A673 (cell line): ENCODE measurements at regions not wholly inside any gene's neighbourhood (a gene's known extent, or its start where the extent isn't known, plus 50 kb on each side); places are given as distances from the start of the nearest gene placed in this dataset.

Experiments used
- BruUV-seq: library from RNA; stranded (reverse); fragments of 400-500 nt; replicated peaks from 2 replicates; lab custom pipeline; 2021; lab: Mats Ljungman, UMichigan
- CTCF ChIA-PET: fragments of 300-600 bp; sonication (Branson Sonifier 250); formaldehyde crosslinking; loops from one replicate; lab custom pipeline; 2022; ENCODE audit warnings: antibody characterized with exemption; lab: Charles Lee
- POLR2A ChIA-PET: fragments of 300-600 bp; sonication (Branson Sonifier 250); formaldehyde crosslinking; loops from one replicate; lab custom pipeline; 2022; ENCODE audit warnings: antibody characterized with exemption; ENCODE audit not compliant: low non-redundant PET; lab: Charles Lee
- DNase-seq: peaks from one replicate; pipeline ENCODE4 v3.0.0-alpha.2; 2015; ENCODE audit warnings: low spot score
- H3K27ac ChIP-seq: fragments of 200-600 bp; sonication (generic); 2 replicates; pipeline ENCODE4 v1.5.1; 2016; ENCODE audit warnings: mixed run types, low read depth, mild to moderate bottlenecking, mixed read lengths, antibody characterized with exemption, low read length; ENCODE audit not compliant: poor library complexity, severe bottlenecking
- H3K27me3 ChIP-seq: fragments of 200-600 bp; sonication (generic); replicated peaks from 2 replicates; pipeline ENCODE4 v1.6.1; 2017; ENCODE audit warnings: mixed run types, low read depth, mild to moderate bottlenecking, mixed read lengths, antibody characterized with exemption, low read length; ENCODE audit not compliant: insufficient read depth, poor library complexity
- H3K36me3 ChIP-seq: fragments of 200-600 bp; sonication (generic); 2 replicates; pipeline ENCODE4 v1.6.1; 2016; ENCODE audit warnings: mixed run types, mild to moderate bottlenecking, mixed read lengths, antibody characterized with exemption, low read length; ENCODE audit not compliant: insufficient read depth, poor library complexity, severe bottlenecking
- H3K4me1 ChIP-seq: fragments of 200-600 bp; sonication (generic); 2 replicates; pipeline ENCODE4 v1.6.1; 2017; ENCODE audit warnings: mixed run types, mild to moderate bottlenecking, mixed read lengths, antibody characterized with exemption, low read length; ENCODE audit not compliant: insufficient read depth, poor library complexity, severe bottlenecking
- H3K4me3 ChIP-seq: fragments of 200-600 bp; sonication (generic); 2 replicates; pipeline ENCODE4 v1.5.1; 2016; ENCODE audit warnings: low read depth, mixed run types, mild to moderate bottlenecking, mixed read lengths, low read length; ENCODE audit not compliant: poor library complexity, severe bottlenecking
- H3K9me3 ChIP-seq: fragments of 200-600 bp; sonication (generic); 2 replicates; pipeline ENCODE4 v1.6.1; 2016; ENCODE audit warnings: mixed run types, low read depth, mild to moderate bottlenecking, mixed read lengths, antibody characterized with exemption, low read length; ENCODE audit not compliant: poor library complexity, severe bottlenecking
- CTCF ChIP-seq: fragments of 300-800, 200-600 bp; sonication (generic); conservative IDR thresholded peaks from 2 replicates; pipeline ENCODE4 v1.5.1; 2017; ENCODE audit warnings: low read depth, mild to moderate bottlenecking, antibody characterized with exemption, low read length, moderate library complexity, mixed read lengths
- EZH2 ChIP-seq: fragments of 200-600 bp; sonication (generic); IDR thresholded peaks from 2 replicates; pipeline ENCODE4 v1.6.1; 2017; ENCODE audit warnings: borderline replicate concordance, low read depth, mild to moderate bottlenecking, mixed read lengths, antibody characterized with exemption, low read length; ENCODE audit not compliant: poor library complexity, severe bottlenecking
- intact Hi-C: fragments of 100-400 bp; cut with micrococcal nuclease; formaldehyde crosslinking; loops from one replicate; pipeline ENCODE4 v1.10.0; 2022; ENCODE audit not compliant: unreplicated experiment

GRCh38 chr13:31051999-31052398 is 109.7 kb downstream of the HSPH1 start:
- ChIA-PET CTCF (no interaction called here), POLR2A (no interaction called here)
- BruUV-seq, result no TSS peak

GRCh38 chr13:31050486-31051400 is 111.0 kb downstream of the HSPH1 start:
- H3K4me1 ChIP-seq, result peaks cover 21% of the 10 kb centered on the region
- peak; percentile 23; the same call in 1 of the 2 replicates for TF ChIP-seq CTCF
- no peak for TF ChIP-seq EZH2
- ChIA-PET POLR2A (no interaction called here), CTCF (interaction anchor here (0.6 kb wide), 1 partner anchor 56 kb away, joined by 9 read pairs; no protein-coding TSS in a partner anchor)
- no peak overlapping the region for H3K4me3 ChIP-seq
- peak; percentile 22 for DNase-seq
- H3K27ac ChIP-seq, result no peak overlapping the region
- no peaks in the 10 kb centered on the region for H3K9me3 ChIP-seq
- no TSS peak for BruUV-seq
- H3K27me3 ChIP-seq, result no peaks in the 10 kb centered on the region
- H3K36me3 ChIP-seq, result no peaks in the 10 kb centered on the region
- intact Hi-C loops, result no loop called here

More at GRCh38 chr13:31051999-31052398, 109.7 kb downstream of the HSPH1 start:
- Histone ChIP-seq H3K36me3 (no peaks in the 10 kb centered on the region), H3K27me3 (no peaks in the 10 kb centered on the region), H3K9me3 (no peaks in the 10 kb centered on the region), H3K27ac (no peak overlapping the region), H3K4me1 (peaks cover 9% of the 10 kb centered on the region), H3K4me3 (no peak overlapping the region)
- TF ChIP-seq CTCF (peak; percentile 31; the same call in 1 of the 2 replicates), EZH2 (no peak)
- intact Hi-C loops, result no loop called here
- peak; percentile 19 for DNase-seq

- no TSS peak for BruUV-seq
- CTCF ChIA-PET, result no interaction called here
- Histone ChIP-seq H3K4me3 (no peak overlapping the region), H3K4me1 (peaks cover 31% of the 10 kb centered on the region), H3K27ac (no peak overlapping the region), H3K27me3 (no peaks in the 10 kb centered on the region), H3K9me3 (no peaks in the 10 kb centered on the region), H3K36me3 (no peaks in the 10 kb centered on the region)
- POLR2A ChIA-PET, result no interaction called here
- DNase-seq, result no peak
- intact Hi-C loops, result no loop called here
- TF ChIP-seq CTCF, result no peak
- no peak for TF ChIP-seq EZH2
Observed at GRCh38 chr13:31049833-31050232, 111.9 kb downstream of the HSPH1 start.
